Breast epithelium (tissue), 4 donors: ENCODE measurements at regions not wholly inside any gene's neighbourhood (a gene's known extent, or its start where the extent isn't known, plus 50 kb on each side); places are given as distances from the start of the nearest gene placed in this dataset.

Experiments
- DNase-seq, 2 donors: peaks; one replicate each; pipeline ENCODE4 v3.0.0-alpha.2; 2019; ENCODE audit warnings: low spot score in 2 of 2
- H3K27ac ChIP-seq, 2 donors: fragments of 200-600 bp; sonication (generic) in 1 of 2; one replicate each; pipeline ENCODE4 v1.5.1; 2016 to 2019; ENCODE audit warnings: mild to moderate bottlenecking in 1 of 2
- H3K27me3 ChIP-seq, 2 donors: fragments of 200-600 bp; sonication (generic) in 1 of 2; one replicate each; pipeline versions ENCODE4 v1.5.1 to v1.6.0; 2017 to 2019; ENCODE audit warnings: control low read depth in 1 of 2, mild to moderate bottlenecking in 1 of 2
- H3K36me3 ChIP-seq: fragments of 200-600 bp; one replicate; pipeline ENCODE4 v1.5.1; 2019
- H3K4me1 ChIP-seq, 2 donors: fragments of 200-600 bp; sonication (generic); one replicate each; pipeline ENCODE4 v1.5.1; 2016 to 2019; ENCODE audit warnings: control low read depth in 1 of 2
- H3K4me3 ChIP-seq, 3 donors: fragments of 200-600 bp; sonication (generic); 1 replicate in 2 of 3; 2 replicates in 1 of 3; pipeline ENCODE4 v1.5.1; 2016 to 2019; ENCODE audit warnings: mild to moderate bottlenecking in 3 of 3, moderate library complexity in 2 of 3
- H3K9me3 ChIP-seq, 2 donors: fragments of 200-600 bp; sonication (generic) in 1 of 2; one replicate each; pipeline ENCODE4 v1.5.1; 2016 to 2019; ENCODE audit warnings: control low read depth in 1 of 2
- CTCF ChIP-seq, 3 donors: fragments of 450-650 bp; IDR thresholded peaks; one replicate each; pipeline ENCODE4 v1.5.1; 2016 to 2017; ENCODE audit warnings: antibody characterized with exemption in 3 of 3, mild to moderate bottlenecking in 3 of 3, moderate library complexity in 3 of 3
- POLR2A ChIP-seq: fragments of 450-650 bp; IDR thresholded peaks from one replicate; pipeline ENCODE4 v1.6.1; 2016; ENCODE audit warnings: antibody characterized with exemption, mild to moderate bottlenecking, moderate library complexity
- POLR2AphosphoS5 ChIP-seq, 3 donors: sonication (generic); formaldehyde crosslinking; IDR thresholded peaks; one replicate each; pipeline ENCODE4 v1.6.1; 2017; ENCODE audit warnings: antibody characterized with exemption in 3 of 3
- intact Hi-C: fragments of 100-400 bp; cut with DNase I; formaldehyde crosslinking; loops from one replicate; pipeline ENCODE4 v1.15.1; 2023; ENCODE audit warnings: low total_unique reads

- no peak for TF ChIP-seq CTCF (IDR thresholded peaks at IDR 0.05)
- TF ChIP-seq POLR2AphosphoS5 (IDR thresholded peaks at IDR 0.05): no peak
- no peak for TF ChIP-seq POLR2A
- intact Hi-C loops: loop anchor here (10.0 kb wide), 1 partner anchor 882 kb away; no protein-coding TSS in a partner anchor
- no peak for DNase-seq
- Histone ChIP-seq H3K4me1 (no peaks in the 10 kb centered on the region), H3K4me3 (no peak overlapping the region), H3K27ac (no peak overlapping the region), H3K27me3 (no peaks in the 10 kb centered on the region), H3K9me3 (no peaks in the 10 kb centered on the region), H3K36me3 (no peaks in the 10 kb centered on the region)
Observed at GRCh38 chr7:54116956-54117355, 425.2 kb upstream of the VSTM2A start.

- H3K36me3 ChIP-seq: no peaks in the 10 kb centered on the region
- no peaks in the 10 kb centered on the region for H3K27me3 ChIP-seq
- peaks cover 0 to 9% of the 10 kb centered on the region in 2 donors for H3K9me3 ChIP-seq
- intact Hi-C loops: no loop called here
- TF ChIP-seq CTCF (IDR thresholded peaks at IDR 0.05) (no peak), POLR2AphosphoS5 (IDR thresholded peaks at IDR 0.05) (no peak), POLR2A (no peak)
- H3K4me1 ChIP-seq: no peaks in the 10 kb centered on the region
- DNase-seq: no peak
- H3K4me3 ChIP-seq: no peak overlapping the region
- no peak overlapping the region for H3K27ac ChIP-seq
Observed at GRCh38 chr7:54129035-54129434, 413.1 kb upstream of the VSTM2A start.

- intact Hi-C loops: no loop called here
- no peak for TF ChIP-seq POLR2A
- no peak for TF ChIP-seq POLR2AphosphoS5 (IDR thresholded peaks at IDR 0.05)
- no peak for TF ChIP-seq CTCF (IDR thresholded peaks at IDR 0.05)
- Histone ChIP-seq H3K36me3 (no peaks in the 10 kb centered on the region), H3K27ac (no peak overlapping the region), H3K9me3 (no peaks in the 10 kb centered on the region), H3K27me3 (no peaks in the 10 kb centered on the region), H3K4me1 (no peaks in the 10 kb centered on the region), H3K4me3 (no peak overlapping the region)
- no peak for DNase-seq
Observed at GRCh38 chr7:54141576-54141975, 400.6 kb upstream of the VSTM2A start.

GRCh38 chr7:54145716-54146115, 396.5 kb upstream of the VSTM2A start:
- no peaks in the 10 kb centered on the region for H3K36me3 ChIP-seq
- no peak for TF ChIP-seq POLR2A
- TF ChIP-seq CTCF (IDR thresholded peaks at IDR 0.05): no peak
- TF ChIP-seq POLR2AphosphoS5 (IDR thresholded peaks at IDR 0.05): no peak
- no peaks in the 10 kb centered on the region for H3K27me3 ChIP-seq
- H3K9me3 ChIP-seq: no peaks in the 10 kb centered on the region
- no peak overlapping the region for H3K4me3 ChIP-seq
- no peaks in the 10 kb centered on the region for H3K4me1 ChIP-seq
- no peak for DNase-seq
- H3K27ac ChIP-seq: no peak overlapping the region
- intact Hi-C loops: no loop called here

GRCh38 chr7:54153462-54153861, 388.7 kb upstream of the VSTM2A start:
- no peak for DNase-seq
- Histone ChIP-seq H3K27me3 (no peaks in the 10 kb centered on the region), H3K36me3 (no peaks in the 10 kb centered on the region), H3K4me3 (no peak overlapping the region), H3K4me1 (no peaks in the 10 kb centered on the region), H3K9me3 (no peaks in the 10 kb centered on the region), H3K27ac (no peak overlapping the region)
- TF ChIP-seq POLR2A (no peak), POLR2AphosphoS5 (IDR thresholded peaks at IDR 0.05) (no peak)
- intact Hi-C loops: no loop called here

- Histone ChIP-seq H3K36me3 (no peaks in the 10 kb centered on the region), H3K4me1 (no peaks in the 10 kb centered on the region), H3K9me3 (no peaks in the 10 kb centered on the region), H3K4me3 (no peak overlapping the region), H3K27ac (no peak overlapping the region), H3K27me3 (no peaks in the 10 kb centered on the region)
- intact Hi-C loops: no loop called here
- DNase-seq: no peak
- TF ChIP-seq POLR2A: no peak
- no peak for TF ChIP-seq POLR2AphosphoS5 (IDR thresholded peaks at IDR 0.05)
- no peak for TF ChIP-seq CTCF (IDR thresholded peaks at IDR 0.05)
Observed at GRCh38 chr7:54159088-54159487, 383.1 kb upstream of the VSTM2A start.
